ENCODE measurements at regions not wholly inside any gene's neighbourhood (a gene's known extent, or its start where the extent isn't known, plus 50 kb on each side); places are given as distances from the start of the nearest gene placed in this dataset.

DNA sequence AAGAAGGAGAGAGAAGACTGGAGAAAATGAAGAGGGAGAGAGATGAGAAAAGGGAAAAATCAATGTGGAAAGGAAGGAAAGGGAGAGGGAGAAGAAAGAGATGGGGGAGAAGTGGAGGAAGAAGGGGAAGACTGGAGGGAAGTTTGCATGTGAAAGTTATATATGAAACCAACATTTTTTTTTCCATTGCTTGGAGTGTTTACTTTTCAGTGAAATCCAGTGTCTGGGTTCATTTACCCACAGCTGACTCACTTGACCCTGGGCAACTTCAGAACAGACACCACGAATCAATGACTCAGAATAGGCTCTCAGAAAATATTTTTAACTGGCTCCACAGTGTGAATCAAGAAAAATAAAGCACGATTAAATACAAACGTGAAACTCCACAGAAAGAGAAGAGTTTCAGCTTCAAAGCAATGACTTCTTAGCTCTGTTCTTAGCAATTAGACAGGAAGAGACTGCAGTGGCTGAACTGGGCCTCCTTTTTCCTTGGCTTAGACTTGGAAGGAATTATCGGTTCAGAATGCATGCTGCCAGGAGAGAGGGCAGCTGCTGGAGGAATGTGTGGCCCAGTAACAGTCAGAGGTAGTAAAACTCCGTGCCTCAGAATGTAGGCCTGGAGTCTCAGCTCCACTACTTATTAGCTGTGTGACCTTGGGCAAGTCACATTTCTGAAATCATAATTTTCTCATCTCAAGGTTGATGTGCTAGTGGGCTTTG is 237.5 kb downstream of the MIAT start:
- Histone ChIP-seq H3K36me3 (ENCODE audit: control insufficient read depth in 2 of 2, insufficient read depth in 2 of 2, low read length in 1 of 2) (no peaks in the 10 kb centered on the region), H3K27ac (ENCODE audit: low read depth in 1 of 2, low read length in 1 of 2) (no peak overlapping the region), H3K4me3 (ENCODE audit: low read length in 2 of 2) (no peak overlapping the region), H3K4me1 (ENCODE audit: control insufficient read depth in 2 of 2, insufficient read depth in 2 of 2, low read length in 2 of 2) (no peaks in the 10 kb centered on the region), H3K27me3 (ENCODE audit: control insufficient read depth in 2 of 2, insufficient read depth in 1 of 2, low read length in 1 of 2) (peaks cover 0 to 20% of the 10 kb centered on the region in 2 donors), H3K9me3 (ENCODE audit: control insufficient read depth in 2 of 2, insufficient read depth in 1 of 2, low read length in 1 of 2) (no peaks in the 10 kb centered on the region)
- no peak for DNase-seq (ENCODE audit: low read depth in 6 of 9, low spot score in 9 of 9)
- 84% methylated on average over 5 of the region's 5 CpGs for WGBS

DNA sequence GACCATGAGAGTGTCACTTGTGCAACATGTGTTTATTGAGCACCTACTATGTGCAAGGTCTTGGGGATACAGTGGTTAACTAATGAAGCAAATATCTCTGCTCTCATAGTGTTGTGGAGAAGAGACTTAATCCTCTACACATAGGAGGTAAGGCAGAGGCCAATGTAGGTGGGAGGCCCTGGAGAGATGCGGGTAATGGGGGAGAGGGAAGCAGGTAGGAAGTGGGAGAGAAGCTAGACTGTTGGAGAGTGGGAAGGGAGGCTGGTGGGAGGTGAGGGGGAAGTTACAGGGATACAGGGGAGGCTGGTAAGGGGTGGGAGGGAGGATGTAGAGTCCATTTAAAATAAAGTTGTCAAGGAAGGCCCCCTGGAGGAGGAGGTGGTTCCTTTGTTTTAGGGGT is 240.0 kb downstream of the MIAT start:
- no peaks in the 10 kb centered on the region for H3K36me3 ChIP-seq (ENCODE audit: control insufficient read depth in 2 of 2, insufficient read depth in 2 of 2, low read length in 1 of 2)
- DNase-seq (ENCODE audit: low read depth in 6 of 9, low spot score in 9 of 9) = no peak
- no peak overlapping the region for H3K27ac ChIP-seq (ENCODE audit: low read depth in 1 of 2, low read length in 1 of 2)
- H3K9me3 ChIP-seq (ENCODE audit: control insufficient read depth in 2 of 2, insufficient read depth in 1 of 2, low read length in 1 of 2) = no peaks in the 10 kb centered on the region
- WGBS = 83% methylated on average over 1 of the region's 1 CpG
- peaks cover 8 to 30% of the 10 kb centered on the region in 2 donors for H3K27me3 ChIP-seq (ENCODE audit: control insufficient read depth in 2 of 2, insufficient read depth in 1 of 2, low read length in 1 of 2)
- no peaks in the 10 kb centered on the region for H3K4me1 ChIP-seq (ENCODE audit: control insufficient read depth in 2 of 2, insufficient read depth in 2 of 2, low read length in 2 of 2)
- H3K4me3 ChIP-seq (ENCODE audit: low read length in 2 of 2) = no peak overlapping the region

DNA sequence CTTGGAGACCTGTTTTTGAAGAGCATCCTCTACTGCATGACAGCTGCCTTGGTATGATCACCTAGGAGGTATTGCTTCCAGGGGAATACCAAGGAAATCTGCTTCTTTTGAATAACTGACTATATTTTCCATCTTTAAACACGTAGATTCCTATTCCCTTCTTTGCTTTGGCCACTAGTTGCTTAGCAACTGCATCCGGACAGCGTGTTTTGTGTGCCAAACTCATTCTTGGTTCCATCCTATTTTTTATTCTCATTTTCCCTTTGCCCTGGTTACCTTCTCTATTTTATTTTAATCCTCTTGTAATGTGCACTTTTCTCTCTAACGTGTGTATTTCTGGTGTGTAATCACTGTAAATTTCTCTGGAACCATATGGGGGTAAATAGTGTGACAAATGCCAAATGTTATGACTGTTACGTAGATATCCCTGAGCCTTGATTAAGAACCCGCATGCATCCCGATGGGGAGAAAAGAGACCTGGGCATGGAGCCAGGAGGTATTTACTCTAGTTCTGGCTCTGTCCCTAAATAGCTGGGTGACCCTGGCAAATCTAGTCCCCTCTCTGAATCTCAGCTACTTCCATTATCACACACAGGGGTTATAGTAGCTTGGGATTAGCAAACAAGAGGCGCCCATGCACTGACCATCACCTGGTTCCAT is 241.7 kb downstream of the MIAT start:
- H3K27me3 ChIP-seq (ENCODE audit: control insufficient read depth in 2 of 2, insufficient read depth in 1 of 2, low read length in 1 of 2) = peaks cover 12 to 36% of the 10 kb centered on the region in 2 donors
- no peaks in the 10 kb centered on the region for H3K9me3 ChIP-seq (ENCODE audit: control insufficient read depth in 2 of 2, insufficient read depth in 1 of 2, low read length in 1 of 2)
- no peaks in the 10 kb centered on the region for H3K36me3 ChIP-seq (ENCODE audit: control insufficient read depth in 2 of 2, insufficient read depth in 2 of 2, low read length in 1 of 2)
- no peak for DNase-seq (ENCODE audit: low read depth in 6 of 9, low spot score in 9 of 9)
- WGBS = 92% methylated on average over 8 of the region's 8 CpGs
- no peaks in the 10 kb centered on the region for H3K4me1 ChIP-seq (ENCODE audit: control insufficient read depth in 2 of 2, insufficient read depth in 2 of 2, low read length in 2 of 2)
- H3K27ac ChIP-seq (ENCODE audit: low read depth in 1 of 2, low read length in 1 of 2) = no peak overlapping the region
- no peak overlapping the region for H3K4me3 ChIP-seq (ENCODE audit: low read length in 2 of 2)

DNA sequence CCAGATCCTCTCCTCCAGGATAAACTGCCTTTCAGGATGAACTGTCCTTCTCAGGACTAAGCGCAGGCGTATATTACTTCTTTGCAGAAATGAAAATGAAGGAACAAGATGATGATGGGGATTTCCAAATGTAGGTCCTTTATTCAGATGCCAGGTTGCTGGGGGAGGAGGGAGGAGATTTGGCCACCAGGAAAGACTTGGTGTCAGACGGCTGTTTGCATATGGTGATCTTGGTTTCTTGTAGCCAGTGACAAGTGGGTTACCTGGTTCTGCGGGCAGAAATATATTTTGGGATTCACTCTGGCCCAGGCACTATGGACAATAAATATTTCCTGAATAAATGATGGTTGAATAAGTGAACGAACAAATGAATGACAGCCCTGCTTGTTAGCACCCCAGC is 243.4 kb downstream of the MIAT start:
- Histone ChIP-seq H3K9me3 (ENCODE audit: control insufficient read depth in 2 of 2, insufficient read depth in 1 of 2, low read length in 1 of 2) (no peaks in the 10 kb centered on the region), H3K36me3 (ENCODE audit: control insufficient read depth in 2 of 2, insufficient read depth in 2 of 2, low read length in 1 of 2) (no peaks in the 10 kb centered on the region), H3K4me1 (ENCODE audit: control insufficient read depth in 2 of 2, insufficient read depth in 2 of 2, low read length in 2 of 2) (no peaks in the 10 kb centered on the region), H3K4me3 (ENCODE audit: low read length in 2 of 2) (no peak overlapping the region), H3K27ac (ENCODE audit: low read depth in 1 of 2, low read length in 1 of 2) (no peak overlapping the region), H3K27me3 (ENCODE audit: control insufficient read depth in 2 of 2, insufficient read depth in 1 of 2, low read length in 1 of 2) (peaks cover 16 to 46% of the 10 kb centered on the region in 2 donors)
- DNase-seq (ENCODE audit: low read depth in 6 of 9, low spot score in 9 of 9) = no peak
- 61% methylated on average over 5 of the region's 5 CpGs for WGBS

DNA sequence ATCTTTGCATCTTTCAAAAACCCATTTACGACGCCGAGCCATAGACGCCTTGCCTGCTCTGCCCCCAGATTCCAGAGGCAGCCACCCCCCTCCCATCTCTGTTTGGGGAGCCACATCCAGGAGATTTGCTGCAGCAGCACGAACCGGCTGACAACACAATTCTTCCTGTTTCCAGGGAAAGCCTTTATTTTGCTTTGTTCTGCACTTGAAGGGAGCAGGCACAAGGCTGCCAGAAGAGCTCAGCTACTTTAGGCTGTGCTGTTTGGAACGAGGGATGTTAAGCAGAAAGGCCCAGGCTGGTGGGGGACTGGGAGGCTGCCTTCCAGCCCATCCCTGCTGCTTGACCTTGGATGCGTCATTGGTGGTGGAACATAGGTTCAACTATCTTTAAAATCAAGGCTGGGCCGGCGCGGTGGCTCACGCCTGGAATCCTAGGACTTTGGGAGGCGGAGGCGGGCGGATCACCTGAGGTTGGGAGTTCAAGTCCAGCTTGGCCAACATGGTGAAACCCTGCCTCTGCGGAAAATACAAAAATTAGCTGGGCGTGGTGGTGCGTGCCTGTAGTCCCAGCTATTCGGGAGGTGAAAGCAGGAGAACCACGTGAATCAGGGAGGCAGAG is 243.9 kb downstream of the MIAT start:
- Histone ChIP-seq H3K4me3 (ENCODE audit: low read length in 2 of 2) (no peak overlapping the region), H3K27me3 (ENCODE audit: control insufficient read depth in 2 of 2, insufficient read depth in 1 of 2, low read length in 1 of 2) (peaks cover 16 to 47% of the 10 kb centered on the region in 2 donors), H3K27ac (ENCODE audit: low read depth in 1 of 2, low read length in 1 of 2) (no peak overlapping the region), H3K9me3 (ENCODE audit: control insufficient read depth in 2 of 2, insufficient read depth in 1 of 2, low read length in 1 of 2) (no peaks in the 10 kb centered on the region), H3K4me1 (ENCODE audit: control insufficient read depth in 2 of 2, insufficient read depth in 2 of 2, low read length in 2 of 2) (no peaks in the 10 kb centered on the region), H3K36me3 (ENCODE audit: control insufficient read depth in 2 of 2, insufficient read depth in 2 of 2, low read length in 1 of 2) (no peaks in the 10 kb centered on the region)
- 70% methylated on average over 20 of the region's 20 CpGs for WGBS
- DNase-seq (ENCODE audit: low read depth in 6 of 9, low spot score in 9 of 9) = no peak

DNA sequence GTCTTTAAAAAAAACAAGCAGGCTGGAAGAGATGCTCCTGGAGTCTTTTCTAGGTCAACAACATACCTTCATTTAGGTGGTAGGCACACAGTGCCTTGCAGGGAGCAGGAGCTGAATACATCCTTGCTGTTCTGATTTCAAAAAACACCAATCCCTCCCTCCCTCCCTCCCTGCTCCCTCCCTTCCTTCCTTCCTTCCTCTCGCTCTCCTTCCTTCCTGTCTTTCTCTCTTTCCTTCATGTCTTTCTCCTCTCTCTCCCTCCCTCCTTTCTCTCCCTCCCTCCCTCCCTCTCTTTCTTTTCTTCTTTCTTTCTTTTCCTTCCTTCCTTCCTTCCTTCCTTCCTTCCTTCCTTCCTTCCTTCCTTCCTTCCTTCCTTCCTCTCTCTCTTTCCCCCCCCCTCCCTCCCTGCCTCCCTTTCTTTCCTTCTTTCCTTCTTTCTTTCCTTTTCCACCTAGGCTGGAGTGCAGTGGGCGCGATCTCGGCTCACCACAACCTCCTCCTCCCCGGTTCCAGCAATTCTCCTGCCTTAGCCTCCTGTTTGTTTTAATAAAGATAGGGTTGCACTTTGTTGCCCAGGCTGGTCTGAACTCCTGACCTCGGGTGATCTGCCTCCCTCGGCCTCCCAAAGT is 245.1 kb downstream of the MIAT start:
- no peak for DNase-seq (ENCODE audit: low read depth in 6 of 9, low spot score in 9 of 9)
- 24% methylated on average over 7 of the region's 7 CpGs for WGBS
- Histone ChIP-seq H3K4me1 (ENCODE audit: control insufficient read depth in 2 of 2, insufficient read depth in 2 of 2, low read length in 2 of 2) (no peaks in the 10 kb centered on the region), H3K36me3 (ENCODE audit: control insufficient read depth in 2 of 2, insufficient read depth in 2 of 2, low read length in 1 of 2) (no peaks in the 10 kb centered on the region), H3K4me3 (ENCODE audit: low read length in 2 of 2) (no peak overlapping the region), H3K9me3 (ENCODE audit: control insufficient read depth in 2 of 2, insufficient read depth in 1 of 2, low read length in 1 of 2) (no peaks in the 10 kb centered on the region), H3K27ac (ENCODE audit: low read depth in 1 of 2, low read length in 1 of 2) (no peak overlapping the region), H3K27me3 (ENCODE audit: control insufficient read depth in 2 of 2, insufficient read depth in 1 of 2, low read length in 1 of 2) (peaks cover 16 to 50% of the 10 kb centered on the region in 2 donors)

DNA sequence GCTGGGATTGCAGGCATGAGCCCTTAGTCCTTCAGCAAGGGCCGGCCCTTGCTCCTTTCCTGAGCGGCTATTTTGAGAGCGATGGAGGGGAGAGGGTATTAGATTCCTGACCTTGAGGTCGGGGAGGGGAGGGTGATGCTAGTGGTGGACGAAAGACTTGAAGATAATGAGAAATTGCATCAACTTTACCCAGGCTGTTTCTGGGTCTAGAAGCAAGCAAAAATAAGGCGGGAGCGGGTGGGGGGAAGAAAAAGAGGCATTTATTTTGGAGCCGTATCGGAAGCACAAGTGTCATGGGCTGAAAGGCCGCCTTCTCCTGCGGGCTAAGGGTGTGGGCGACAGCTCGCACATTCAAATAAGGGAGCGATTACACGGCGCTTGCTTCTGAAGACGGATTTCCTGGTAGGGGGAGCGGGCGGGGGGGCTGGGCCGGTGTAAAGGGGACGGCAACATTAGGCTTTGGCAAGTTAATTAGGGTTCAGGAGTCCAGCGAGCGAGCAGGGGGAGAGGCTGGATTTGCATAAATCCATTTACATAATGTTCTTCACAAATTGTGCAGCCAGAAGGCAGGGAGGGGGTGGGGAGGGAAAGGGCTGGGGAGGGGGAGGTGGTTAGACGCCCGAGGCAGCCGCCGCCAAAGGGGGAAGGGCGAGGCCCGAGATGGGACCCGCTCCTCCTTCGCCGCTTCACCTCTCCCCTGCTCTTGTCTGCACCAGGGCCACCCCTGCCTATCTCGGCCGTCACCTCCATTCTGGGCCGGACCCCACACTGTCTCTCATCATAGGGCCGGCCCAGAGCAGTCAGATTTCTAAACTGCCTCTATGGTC is 245.9 kb downstream of the MIAT start:
- no peak for DNase-seq (ENCODE audit: low read depth in 6 of 9, low spot score in 9 of 9)
- Histone ChIP-seq H3K4me1 (ENCODE audit: control insufficient read depth in 2 of 2, insufficient read depth in 2 of 2, low read length in 2 of 2) (no peaks in the 10 kb centered on the region), H3K4me3 (ENCODE audit: low read length in 2 of 2) (no peak overlapping the region), H3K27me3 (ENCODE audit: control insufficient read depth in 2 of 2, insufficient read depth in 1 of 2, low read length in 1 of 2) (peaks cover 16 to 50% of the 10 kb centered on the region in 2 donors), H3K9me3 (ENCODE audit: control insufficient read depth in 2 of 2, insufficient read depth in 1 of 2, low read length in 1 of 2) (no peaks in the 10 kb centered on the region), H3K36me3 (ENCODE audit: control insufficient read depth in 2 of 2, insufficient read depth in 2 of 2, low read length in 1 of 2) (no peaks in the 10 kb centered on the region), H3K27ac (ENCODE audit: low read depth in 1 of 2, low read length in 1 of 2) (no peak overlapping the region)
- WGBS = 6% methylated on average over 36 of the region's 36 CpGs

DNA sequence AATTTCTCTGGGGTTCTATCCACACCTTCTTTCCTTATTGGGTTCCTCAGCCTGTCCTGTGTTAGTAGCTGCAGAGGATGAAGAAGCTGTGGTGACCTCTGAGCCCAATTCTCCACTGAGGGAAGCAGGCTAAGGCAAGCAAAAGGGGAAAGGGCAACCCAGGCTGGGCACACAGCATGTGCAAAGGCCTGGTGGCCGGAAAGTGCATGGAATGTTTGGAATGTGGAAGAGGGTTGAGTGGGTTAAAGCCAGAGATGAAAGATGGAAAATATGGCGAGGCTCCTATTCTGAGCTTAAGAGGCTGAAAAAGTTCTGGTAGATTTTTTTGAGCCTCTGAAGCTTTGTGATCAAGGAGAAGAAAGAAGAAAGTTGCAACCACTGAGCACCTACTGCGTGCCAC is 247.1 kb downstream of the MIAT start:
- peaks cover 16 to 51% of the 10 kb centered on the region in 2 donors for H3K27me3 ChIP-seq (ENCODE audit: control insufficient read depth in 2 of 2, insufficient read depth in 1 of 2, low read length in 1 of 2)
- 59% methylated on average over 3 of the region's 3 CpGs for whole genome bisulfite sequencing
- H3K27ac ChIP-seq (ENCODE audit: low read depth in 1 of 2, low read length in 1 of 2) = no peak overlapping the region
- no peak for DNase-seq (ENCODE audit: low read depth in 6 of 9, low spot score in 9 of 9)
- H3K9me3 ChIP-seq (ENCODE audit: control insufficient read depth in 2 of 2, insufficient read depth in 1 of 2, low read length in 1 of 2) = no peaks in the 10 kb centered on the region
- no peaks in the 10 kb centered on the region for H3K36me3 ChIP-seq (ENCODE audit: control insufficient read depth in 2 of 2, insufficient read depth in 2 of 2, low read length in 1 of 2)
- H3K4me1 ChIP-seq (ENCODE audit: control insufficient read depth in 2 of 2, insufficient read depth in 2 of 2, low read length in 2 of 2) = no peaks in the 10 kb centered on the region
- H3K4me3 ChIP-seq (ENCODE audit: low read length in 2 of 2) = no peak overlapping the region
